GM04504 (cell line): ENCODE measurements at regions not wholly inside any gene's neighbourhood (a gene's known extent, or its start where the extent isn't known, plus 50 kb on each side); places are given as distances from the start of the nearest gene placed in this dataset.

Source experiments
- DNase-seq: peaks from one replicate; pipeline ENCODE4 v3.0.0-alpha.2; 2012; ENCODE audit warnings: low read depth

DNA sequence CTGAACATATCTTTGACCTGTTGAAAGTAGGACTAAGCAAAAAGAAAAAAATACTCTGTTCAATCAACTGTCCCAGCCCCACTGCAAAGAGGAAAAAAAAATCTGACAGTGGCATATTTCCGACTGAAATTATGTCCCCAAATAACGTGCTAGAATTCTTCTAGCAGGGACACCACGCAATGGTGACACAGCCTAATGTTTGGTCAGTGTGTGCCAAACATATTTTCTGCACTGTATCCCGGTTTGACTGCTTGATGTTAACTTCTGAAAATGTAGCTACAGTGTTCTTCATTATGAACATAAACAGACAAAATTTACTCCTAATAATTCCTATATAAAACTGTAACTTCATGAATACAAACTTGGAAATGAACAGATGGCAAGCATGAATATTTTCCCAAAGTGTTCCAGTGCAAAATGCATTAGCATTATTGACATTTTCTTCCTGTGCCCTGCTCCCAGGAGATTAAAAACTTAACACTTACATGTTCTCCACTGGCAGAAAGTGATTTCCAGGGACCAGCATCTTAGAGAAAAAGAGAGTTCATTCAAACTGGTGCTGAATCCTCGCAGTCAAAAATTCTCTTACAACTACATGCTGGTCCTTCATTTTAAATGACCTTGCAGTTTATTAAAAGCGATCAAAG lies 72.4 kb upstream of the SYT1 start:
- no peak for DNase-seq

- DNase-seq: peak; percentile 15
Observed at GRCh38 chr12:78793491-78793890, 71.1 kb upstream of the SYT1 start.

DNA sequence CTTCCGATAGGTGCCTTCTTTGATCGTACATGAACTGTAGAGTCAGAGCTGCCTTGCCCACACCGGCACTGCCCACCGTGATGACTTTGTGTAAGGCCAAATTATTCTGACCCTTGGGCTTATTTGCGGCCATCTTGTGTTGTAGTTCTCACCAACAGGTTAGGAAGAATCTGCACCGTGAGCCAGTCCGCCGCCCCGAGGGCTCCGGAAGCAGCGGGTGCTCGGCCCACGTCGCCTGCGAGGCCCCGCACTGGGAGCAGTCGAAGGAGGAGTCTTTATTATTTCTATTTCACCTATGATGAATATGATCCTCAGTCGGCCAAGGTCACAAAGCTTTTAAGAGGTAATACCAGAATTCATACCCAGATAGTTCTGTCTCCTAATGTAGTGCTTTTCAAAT lies 70.6 kb upstream of the SYT1 start:
- DNase-seq: no peak

- DNase-seq: no peak
Observed at GRCh38 chr12:78795934-78796445, 68.6 kb upstream of the SYT1 start.

GRCh38 chr12:78797196-78797931 lies 67.2 kb upstream of the SYT1 start:
- no peak for DNase-seq

GRCh38 chr12:78799649-78800048 lies 64.9 kb upstream of the SYT1 start:
- DNase-seq: no peak

DNA sequence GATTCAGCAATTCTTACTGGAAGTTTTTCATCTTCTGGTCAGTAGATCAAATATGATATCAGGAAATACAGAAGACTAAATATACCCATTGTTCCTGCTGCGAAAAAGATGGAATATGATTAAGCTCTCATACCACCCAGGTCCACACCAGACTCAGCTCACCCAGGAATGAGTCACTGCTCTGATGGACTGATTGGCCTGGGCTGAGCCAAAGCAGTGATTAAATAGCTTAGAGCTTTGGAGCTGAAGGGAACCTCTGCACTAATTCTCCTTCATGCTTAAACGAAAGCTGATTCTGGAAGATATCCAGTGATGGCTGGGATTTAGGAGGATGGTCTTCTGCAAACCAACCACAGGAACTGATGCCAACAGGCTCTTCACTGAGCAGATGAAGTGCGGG lies 62.0 kb upstream of the SYT1 start:
- DNase-seq: peak; percentile 21

GRCh38 chr12:78804262-78804661 lies 60.3 kb upstream of the SYT1 start:
- DNase-seq: no peak
